HG02840 (cell line): ENCODE measurements at regions not wholly inside any gene's neighbourhood (a gene's known extent, or its start where the extent isn't known, plus 50 kb on each side); places are given as distances from the start of the nearest gene placed in this dataset.
"Not testable (repeated sequence)": the region's sequence is repeated elsewhere in the genome, so short reads cannot be mapped to it uniquely, and the experiment has no call there.

Source experiments
- ATAC-seq: cut with Tn5 transposase; IDR thresholded peaks from one replicate; pipeline ENCODE4 v1.9.1; 2021; ENCODE audit warnings: mild to moderate bottlenecking, moderate library complexity, moderate number of reproducible peaks; ENCODE audit not compliant: unreplicated experiment, low FRiP score

DNA sequence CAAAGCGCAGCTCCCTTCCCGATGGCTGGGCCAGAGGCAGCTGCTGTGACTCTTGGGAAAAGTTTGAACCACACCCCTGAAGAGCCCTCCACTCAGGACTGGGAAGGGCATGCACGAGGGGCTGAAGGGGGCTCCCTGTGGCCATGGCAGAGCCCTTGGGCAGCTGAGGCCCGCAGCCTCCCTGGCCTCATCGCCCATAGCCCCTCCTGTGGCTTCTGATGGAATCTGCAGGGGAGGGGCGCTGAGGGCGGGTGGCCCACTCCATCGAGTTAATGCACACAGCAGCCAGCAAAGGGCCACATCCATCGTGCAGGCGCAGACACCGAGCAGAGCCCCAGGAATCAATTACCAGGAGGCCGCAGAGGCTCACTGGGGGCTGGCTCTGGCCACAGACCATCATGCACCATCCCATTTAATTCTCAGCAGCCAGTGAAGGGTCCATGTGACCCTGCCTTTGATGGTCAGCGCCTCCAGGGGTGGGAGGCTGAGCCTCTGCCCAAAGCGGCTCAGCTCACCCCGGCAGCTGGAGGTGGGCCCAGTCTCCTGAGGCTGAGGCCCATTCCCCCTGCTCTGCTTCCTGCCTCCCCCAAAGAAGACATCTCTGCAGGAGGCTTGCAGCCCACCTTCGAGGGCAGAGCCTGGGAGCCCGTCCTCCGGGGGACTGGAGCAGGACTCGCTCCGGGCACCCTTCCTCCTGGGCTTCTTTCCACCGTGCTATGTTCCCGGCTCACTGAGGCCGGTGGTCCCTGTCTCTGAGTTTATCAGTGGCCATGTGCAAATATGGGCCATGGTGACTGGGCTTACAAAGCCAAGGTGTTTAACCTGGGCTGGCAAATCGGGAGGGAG, 1410.2 kb downstream of the BRD1 start:
- no peak for ATAC-seq

DNA sequence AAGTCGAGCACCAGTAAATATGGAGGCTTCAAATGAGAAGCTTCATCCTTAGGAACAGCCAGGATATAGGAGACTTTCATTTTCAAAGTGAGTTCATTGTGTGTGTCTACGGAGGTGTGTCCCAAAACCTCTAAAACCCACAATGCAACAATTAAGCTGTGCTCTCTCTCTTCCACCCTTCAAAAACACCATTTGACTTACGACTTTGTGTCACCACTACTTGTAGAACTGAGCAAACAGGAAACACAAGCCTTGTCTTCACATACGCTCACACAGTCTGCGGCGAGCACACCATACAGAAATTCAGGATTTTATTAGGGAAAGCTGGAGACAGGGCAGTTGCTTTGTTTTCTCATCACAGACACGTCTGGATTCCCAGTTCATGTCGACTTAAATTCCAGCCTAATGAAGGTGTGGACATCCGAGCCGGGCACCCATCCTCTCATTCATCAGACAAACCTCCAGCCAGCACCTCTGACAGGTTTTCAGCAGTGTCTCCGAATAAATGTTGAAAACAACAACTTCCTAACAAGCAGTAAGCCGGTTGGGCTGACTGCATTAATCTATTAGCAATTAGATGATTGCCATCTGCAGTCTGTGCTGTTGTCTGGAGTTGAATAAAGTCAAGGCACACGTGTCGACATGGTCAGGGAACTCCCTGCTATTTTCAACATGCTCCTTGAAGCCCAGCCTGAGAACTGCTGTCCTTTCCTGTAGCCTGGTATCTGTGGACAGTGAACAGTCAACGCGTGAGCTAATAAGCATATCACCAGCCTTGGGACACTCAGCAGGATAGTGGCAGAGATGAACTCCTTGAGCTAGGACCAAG, 1411.1 kb downstream of the BRD1 start:
- ATAC-seq: no peak

DNA sequence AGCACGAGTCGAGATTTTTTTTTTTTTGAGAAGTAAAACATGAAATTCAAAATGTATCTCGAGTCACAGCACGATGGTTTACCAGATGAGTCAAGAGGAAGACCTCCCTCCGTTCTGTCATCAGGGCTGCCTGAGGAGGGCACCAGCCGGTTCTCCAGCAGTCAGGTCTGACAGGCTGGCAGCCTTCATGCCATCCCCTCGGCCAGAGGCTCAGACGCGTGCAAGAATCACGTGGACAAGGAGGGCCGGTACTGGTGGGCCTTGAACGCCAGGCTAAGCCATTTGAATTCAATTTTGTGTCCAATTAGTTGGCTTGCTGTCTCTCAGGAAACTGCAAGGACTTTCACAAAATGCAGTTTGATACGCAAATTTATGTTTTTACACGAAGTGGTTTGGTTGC, 1412.2 kb downstream of the BRD1 start:
- ATAC-seq: no peak

DNA sequence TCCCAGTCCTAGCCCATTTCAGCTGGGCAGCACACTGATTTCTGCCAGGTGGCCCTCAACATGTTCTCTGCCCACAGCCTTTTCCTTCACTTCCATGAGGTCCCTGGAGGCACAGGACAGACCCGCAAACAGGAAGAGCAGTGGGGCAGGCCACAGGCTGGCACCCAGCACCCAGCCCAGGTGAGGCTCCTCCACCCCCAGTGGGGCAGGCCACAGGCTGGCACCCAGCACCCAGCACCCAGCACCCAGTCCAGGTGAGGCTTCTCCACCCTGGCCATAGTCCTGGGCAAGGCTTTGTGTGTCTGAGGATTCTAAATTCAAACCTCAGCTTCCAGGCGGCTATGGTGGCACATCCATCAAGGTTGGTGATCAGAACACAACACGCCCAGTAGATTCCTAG, 1413.0 kb downstream of the BRD1 start:
- no peak for ATAC-seq

DNA sequence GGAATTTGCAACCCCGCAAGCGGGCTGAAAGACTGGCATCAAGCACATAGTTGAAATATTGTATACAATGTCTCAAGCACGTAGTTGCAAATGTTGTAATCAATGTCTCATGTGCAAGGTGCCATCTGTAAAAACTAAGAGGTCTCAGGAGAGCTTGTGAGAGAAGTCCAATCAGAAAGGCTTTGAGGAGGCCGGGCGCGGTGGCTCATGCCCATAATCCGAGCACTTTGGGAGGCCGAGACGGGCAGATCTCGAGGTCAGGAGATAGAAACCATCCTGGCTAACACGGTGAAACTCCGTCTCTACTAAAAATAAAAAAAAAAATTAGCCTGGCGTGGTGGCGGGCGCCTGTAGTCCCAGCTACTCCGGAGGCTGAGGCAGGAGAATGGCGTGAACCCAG, 1414.7 kb downstream of the BRD1 start:
- not testable (repeated sequence) for ATAC-seq

DNA sequence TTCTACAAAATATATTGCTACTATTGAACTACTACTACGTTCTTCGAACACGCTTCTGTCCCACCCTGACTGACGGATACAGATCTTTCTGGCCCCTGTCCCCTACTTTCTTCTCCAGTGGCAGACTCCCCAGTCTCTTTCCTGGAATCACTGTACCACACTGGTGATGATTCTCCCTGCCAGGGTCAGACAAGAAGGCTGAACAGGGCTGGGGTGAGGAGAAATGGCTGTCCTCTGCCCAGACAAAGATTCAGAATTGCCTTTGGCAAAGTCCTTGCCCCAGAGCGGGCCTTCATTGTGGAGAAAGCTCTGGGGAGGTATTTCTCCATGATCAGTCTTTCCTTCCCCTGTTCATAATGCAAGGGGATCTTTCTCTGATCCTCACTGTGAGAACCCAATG, 1417.1 kb downstream of the BRD1 start:
- ATAC-seq: no peak

DNA sequence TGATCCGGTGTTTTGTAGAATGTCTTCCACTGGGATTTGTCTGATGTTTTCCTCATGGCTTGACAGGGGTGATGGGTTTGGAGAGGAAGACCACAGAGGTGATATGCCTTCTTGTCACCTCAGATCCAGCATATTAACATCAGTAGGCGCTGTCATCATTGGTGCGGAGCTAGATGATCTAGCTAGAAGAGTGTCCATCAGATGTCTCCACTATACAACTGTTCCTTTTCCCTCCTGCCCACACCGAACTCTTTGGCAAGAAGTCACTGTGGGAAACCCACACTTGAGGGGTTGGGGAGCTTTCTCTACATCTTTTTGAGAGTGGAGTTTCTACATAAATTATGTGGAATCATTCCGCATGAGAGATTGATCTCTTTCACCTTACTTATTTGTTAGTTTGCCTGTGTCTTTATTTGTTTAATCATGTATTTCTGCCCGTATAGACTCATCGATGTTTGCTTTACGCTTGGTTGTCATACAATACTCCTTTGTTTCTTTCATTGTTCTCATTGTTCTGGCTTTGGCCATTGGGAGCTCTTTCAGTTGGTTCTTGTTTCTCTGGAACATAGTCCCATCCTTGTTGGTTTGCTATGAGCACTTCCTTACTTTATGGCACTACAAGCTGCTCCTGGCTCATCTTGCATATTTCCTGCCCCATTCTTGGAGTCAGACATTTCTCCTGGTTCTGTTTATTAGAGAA, 1420.3 kb downstream of the BRD1 start:
- no peak for ATAC-seq

DNA sequence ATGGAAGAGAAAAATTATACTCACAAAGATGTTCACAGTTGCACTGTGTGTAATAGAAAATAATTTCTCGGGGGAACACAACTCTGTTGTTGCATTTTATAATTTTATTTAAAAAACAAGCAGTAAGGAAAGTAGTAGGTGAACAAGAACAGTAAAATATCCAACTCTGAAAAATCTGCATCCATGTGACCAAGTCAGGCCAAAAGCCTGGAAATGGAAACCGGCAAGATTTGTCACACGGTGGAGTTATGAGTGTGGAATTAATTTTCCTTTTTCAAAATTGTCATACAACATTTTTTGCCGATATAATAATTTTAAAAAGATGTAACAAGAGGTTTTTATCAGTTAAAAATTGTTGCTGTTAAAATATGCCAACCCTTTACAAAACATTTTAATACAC, 1421.5 kb downstream of the BRD1 start:
- ATAC-seq: no peak

DNA sequence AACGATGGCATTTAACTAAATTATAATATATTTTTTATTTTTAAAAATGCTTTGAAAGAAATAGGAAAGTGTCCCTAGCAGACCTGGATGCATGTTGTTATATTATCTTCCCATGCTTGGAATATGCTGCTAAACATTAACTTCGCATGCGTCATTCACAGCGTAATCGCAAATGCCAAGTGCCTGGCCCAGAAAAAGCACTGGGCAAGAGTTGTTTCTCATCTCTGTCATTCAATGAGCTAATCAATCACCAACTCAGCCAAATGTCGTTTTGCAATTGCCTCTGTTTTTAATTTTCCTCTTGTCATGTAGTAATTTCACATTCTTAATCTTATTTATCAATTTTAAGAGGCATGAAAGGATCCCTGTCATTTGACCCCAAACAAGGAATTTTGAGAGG, 1421.9 kb downstream of the BRD1 start:
- no peak for ATAC-seq

DNA sequence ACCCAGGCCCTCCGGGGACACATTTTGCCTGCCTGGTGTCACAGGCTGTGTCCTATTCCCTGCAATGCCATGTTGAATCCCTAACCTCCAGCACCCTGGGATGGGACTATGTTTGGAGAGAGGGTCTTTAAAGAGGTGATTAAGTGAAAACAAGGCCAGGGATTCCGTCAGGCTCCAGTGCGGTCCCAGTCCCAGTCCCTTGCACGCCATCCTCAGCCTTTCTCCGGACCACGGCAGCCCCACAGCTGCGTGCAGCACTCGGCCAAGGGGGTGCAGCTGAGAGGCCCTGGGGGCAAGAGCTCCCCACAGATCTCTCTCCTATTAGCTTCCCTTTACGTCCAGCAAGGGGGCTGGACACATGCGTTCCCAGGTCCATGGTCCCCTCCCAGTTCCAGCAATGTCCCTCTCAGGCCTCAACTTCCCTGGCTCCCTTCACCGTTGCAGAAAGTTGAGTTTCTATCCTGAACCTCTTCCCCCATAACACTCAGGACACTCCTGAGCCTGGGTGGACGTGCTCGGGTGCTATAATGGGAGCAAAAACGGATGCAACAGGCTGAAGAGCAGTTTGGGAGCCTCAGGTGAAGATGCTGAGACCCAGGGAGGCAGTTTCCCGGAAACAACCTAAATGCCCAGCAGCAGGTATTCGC, 1422.7 kb downstream of the BRD1 start:
- no peak for ATAC-seq

DNA sequence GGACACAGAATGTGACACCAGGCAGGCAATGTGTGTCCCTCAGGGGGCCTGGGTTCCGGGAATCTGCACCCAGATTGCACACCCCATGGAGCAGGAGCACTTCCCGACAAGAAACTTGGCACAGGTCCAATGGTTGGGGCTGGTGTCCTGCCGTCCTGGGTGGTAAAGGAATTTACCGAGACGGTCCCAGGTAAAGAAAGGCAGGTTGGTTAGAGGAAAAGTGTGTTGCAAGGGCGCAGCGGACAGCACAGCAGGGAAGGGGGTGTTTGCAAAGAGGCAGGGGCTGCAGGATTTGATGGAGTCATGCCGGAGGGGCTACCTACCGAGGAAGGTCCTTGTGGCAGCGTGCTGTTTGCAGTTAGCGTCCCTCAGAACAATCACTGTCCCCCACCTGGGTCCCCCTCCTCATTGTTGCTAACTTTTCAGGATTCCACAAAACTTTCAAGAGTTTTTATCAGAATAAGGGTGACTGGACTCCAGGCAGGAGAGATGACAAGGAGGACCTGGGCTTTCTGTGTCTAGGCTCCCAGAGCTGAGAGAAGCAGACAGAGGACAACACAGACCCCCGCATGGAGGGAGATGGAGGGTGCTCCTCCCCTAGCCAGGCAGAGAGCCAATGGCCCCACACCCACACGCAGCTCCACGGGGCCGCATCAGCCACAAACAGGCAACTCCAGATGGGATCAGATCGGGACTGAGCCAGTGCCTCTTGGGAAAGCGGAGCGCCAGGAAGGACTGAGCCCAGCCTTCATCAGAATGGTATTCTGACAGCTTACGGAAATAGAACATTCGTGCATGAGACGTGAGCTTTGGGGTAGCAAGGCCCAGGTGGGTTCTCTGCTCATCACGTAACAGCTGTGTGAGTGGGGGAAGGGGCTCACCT, 1423.9 kb downstream of the BRD1 start:
- no peak for ATAC-seq

DNA sequence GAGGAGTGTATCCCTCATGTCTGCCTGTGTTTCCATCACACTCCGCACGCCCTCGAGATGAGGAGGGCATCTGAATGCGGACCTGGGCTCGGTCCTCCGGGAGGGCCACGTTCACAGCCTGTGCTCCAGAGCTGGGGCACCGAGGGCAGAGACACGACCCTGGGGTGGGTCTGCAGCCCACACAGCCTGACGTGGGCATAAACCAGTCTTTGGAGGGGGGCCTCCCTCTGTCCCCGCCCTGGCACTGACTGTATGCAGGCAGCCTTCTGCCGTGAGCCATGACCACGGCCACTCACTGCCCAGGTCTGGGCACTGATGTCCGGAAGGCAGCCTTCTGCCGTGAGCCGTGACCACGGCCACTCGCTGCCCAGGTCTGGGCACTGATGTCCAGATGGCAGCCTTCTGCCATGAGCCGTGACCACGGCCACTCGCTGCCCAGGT, 1425.1 kb downstream of the BRD1 start:
- ATAC-seq: no peak

DNA sequence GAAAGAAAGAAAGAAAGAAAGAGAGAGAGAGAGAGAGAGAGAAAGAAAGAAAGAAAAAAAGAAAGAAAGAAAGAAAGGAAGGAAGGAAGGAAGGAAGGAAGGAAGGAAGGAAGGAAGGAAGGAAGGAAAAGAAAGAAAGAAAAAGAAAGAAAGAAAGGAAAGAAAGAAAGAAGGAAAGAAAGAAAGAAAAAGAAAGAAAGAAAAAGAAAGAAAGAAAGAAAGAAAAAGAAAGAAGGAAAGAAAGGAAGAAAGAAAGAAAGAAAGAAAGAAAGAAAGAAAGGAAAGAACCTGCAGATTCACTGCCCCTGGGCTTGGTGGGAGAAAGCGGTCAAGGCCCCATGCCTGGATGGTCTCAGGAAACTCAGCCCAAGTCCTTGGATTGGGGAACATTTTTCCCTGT, 1426.2 kb downstream of the BRD1 start:
- not testable (repeated sequence) for ATAC-seq

DNA sequence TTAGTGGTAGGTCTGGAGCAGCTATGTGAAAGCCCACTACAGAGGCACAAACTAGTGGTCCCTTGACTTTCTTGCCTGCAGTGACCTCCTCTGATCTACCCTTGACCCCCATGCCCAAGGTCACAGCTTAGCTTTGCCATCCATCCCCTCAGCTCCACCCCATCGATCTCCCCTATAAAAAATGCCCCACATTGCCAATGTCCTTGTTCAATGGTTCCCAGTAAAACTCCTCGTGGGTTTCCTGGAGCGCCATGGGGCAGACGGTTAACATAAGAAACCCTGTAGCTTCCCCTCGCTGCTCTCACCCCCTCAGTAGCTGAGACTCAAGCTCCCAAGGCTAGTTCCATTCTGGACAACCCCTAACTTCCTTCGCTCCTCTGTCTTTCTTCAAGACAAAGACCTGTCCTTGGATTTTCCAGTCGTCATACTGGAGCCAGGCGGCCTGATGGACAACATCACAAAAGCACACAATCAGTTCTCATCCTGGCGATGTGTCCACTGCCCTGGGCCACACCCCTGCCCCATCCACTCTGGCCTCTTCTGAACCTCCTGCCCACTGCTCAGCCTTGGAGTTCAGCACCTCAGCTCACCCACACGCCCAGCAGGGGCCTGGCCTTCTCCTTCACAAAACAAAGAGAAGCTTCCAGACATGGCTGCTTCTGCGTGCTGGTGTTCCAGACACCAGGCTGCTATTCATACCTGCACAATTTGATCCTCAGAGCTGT, 1429.3 kb downstream of the BRD1 start:
- no peak for ATAC-seq

DNA sequence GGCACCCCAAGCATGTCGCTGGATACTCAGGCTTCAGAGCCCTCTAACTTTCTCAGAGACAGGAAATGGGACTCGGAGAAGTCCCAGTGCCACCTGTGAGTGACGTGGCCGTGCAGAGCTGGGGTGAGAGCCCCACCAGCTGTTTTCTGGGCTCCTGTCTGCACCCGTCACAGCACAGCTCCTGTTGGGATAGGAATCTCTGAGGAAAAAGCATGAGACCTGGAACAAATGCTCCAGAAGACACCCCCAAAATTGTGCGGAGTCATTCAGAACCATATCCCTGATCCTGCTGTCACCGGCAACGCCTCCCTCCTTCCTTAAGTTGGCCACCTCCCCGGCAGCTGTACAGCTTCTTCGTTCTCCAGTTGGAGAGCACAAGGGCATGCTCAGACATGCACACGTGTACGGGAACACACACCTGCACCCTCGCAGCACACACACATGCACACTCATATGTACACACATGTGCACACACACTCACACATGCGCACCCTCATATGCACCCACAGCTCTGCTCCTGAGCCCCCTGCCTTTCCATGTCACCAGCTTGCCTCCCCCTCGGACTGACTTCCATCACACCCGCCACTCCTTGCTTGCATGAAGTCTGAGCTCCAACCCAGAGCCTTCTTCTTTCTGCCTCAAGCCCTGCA, 1430.0 kb downstream of the BRD1 start:
- no peak for ATAC-seq

DNA sequence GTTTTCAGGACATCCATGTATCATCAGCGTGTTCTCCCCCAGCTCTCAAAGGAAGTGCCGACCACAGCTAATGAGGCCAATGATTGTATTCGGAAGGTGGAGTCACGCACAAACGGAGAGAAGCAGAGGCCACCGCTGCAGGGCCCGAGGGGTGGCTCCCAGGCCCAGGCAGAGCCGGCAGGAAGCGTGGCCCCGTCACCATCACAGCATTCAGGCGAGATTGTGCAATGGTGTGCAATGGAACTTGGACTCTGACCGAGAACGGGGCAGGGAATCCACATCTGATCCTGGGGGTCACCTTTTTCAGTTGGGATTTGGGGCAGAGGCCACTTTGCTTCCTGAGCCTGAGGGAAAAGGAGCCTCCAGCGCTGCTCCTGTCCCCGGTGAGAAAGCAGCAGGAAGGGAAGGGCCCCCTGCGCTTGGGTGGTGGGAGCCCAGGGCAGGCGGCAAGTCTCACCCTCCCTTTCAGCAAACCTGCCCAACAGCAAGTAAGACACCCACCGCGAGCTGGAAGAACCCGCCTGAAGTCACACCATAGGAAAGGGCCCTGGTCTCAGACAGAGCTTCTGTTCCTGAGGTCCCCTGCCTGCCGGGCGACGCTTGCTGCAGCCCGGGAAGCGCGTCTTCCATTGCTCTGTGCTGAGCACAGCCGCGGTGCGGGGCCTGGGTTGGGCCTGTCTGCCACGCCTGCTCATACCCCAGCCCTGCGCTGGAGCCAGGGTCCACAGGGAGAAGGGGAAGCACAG, 1430.7 kb downstream of the BRD1 start:
- no peak for ATAC-seq

DNA sequence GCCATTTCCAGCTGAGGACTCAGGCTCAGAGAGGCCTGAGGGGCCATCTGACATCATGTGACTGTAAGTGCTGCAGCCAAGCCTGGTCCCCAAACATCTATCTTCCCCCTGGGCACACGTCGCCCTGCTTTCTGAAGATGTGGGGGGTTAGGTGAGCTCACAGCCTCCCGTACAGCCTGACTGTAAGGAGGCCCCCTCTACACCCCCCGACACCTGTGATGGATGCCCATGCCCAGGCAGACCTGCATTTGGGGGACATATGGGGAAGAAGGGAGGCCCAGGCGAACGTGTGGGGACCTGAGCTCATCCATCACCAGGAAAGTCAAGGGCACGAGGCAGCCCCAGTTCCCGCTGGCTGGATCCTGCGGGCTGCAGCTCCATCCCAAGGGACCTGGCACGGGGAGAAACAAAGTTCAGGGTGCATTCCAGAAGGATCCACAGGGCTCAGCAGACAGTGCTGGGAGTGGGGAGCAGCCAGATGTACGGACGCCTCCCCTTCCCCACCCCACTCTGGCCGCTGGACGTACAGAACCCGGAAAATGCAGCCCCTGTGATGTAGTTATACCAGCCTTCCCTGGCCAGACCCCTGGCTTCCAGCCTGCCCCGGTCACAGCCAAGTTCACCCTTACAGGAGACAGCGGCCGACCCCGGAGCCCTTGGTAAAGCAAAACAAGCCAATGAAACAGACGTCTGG, 1431.4 kb downstream of the BRD1 start:
- ATAC-seq: no peak
